ENCODE measurements at regions not wholly inside any gene's neighbourhood (a gene's known extent, or its start where the extent isn't known, plus 50 kb on each side); places are given as distances from the start of the nearest gene placed in this dataset.

DNA sequence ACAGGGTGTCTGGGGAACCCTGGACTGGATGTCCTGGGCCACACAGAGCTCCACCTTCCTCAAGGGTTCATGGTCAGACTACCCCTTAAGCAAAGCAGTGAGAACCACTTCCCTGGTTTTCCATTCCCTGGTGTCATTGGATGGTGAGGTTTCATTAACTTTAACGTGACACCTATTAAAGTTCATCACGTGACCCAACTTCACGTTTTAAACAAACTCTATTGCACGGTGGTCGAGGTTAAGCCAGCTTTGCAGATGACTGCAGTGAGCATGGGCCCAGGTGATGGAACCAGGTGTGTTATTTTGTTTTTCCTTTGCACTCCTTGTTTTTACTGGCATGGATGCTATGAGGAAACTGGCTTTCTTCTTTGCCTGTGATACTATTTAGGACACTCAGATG, 385.7 kb upstream of the IRX1 start (continued):
- no peak for TF ChIP-seq CUX1 (IDR thresholded peaks at IDR 0.05; ENCODE audit: insufficient replicate concordance, low read depth, low read length)
- no peak for TF ChIP-seq NFIC (IDR thresholded peaks at IDR 0.05; ENCODE audit: low read depth, low read length)
- no peak for TF ChIP-seq ZBED1 (IDR thresholded peaks at IDR 0.05; ENCODE audit: borderline replicate concordance)
- TF ChIP-seq POLR2AphosphoS5 (IDR thresholded peaks at IDR 0.05; ENCODE audit: low read length) = no peak
- no peak for TF ChIP-seq TBL1XR1 (IDR thresholded peaks at IDR 0.05; ENCODE audit: low read depth, low read length)
- TF ChIP-seq ATF7 (IDR thresholded peaks at IDR 0.05; ENCODE audit: low read depth) = no peak
- TF ChIP-seq ATF3 (IDR thresholded peaks at IDR 0.05; ENCODE audit: borderline replicate concordance, extremely low read depth, low read depth, low read length) = no peak
- TF ChIP-seq, protein P1, sequence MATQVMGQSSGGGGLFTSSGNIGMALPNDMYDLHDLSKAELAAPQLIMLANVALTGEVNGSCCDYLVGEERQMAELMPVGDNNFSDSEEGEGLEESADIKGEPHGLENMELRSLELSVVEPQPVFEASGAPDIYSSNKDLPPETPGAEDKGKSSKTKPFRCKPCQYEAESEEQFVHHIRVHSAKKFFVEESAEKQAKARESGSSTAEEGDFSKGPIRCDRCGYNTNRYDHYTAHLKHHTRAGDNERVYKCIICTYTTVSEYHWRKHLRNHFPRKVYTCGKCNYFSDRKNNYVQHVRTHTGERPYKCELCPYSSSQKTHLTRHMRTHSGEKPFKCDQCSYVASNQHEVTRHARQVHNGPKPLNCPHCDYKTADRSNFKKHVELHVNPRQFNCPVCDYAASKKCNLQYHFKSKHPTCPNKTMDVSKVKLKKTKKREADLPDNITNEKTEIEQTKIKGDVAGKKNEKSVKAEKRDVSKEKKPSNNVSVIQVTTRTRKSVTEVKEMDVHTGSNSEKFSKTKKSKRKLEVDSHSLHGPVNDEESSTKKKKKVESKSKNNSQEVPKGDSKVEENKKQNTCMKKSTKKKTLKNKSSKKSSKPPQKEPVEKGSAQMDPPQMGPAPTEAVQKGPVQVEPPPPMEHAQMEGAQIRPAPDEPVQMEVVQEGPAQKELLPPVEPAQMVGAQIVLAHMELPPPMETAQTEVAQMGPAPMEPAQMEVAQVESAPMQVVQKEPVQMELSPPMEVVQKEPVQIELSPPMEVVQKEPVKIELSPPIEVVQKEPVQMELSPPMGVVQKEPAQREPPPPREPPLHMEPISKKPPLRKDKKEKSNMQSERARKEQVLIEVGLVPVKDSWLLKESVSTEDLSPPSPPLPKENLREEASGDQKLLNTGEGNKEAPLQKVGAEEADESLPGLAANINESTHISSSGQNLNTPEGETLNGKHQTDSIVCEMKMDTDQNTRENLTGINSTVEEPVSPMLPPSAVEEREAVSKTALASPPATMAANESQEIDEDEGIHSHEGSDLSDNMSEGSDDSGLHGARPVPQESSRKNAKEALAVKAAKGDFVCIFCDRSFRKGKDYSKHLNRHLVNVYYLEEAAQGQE (IDR thresholded peaks at IDR 0.05; ENCODE audit: low read depth, low read length) = no peak
- TF ChIP-seq NR2C1 (IDR thresholded peaks at IDR 0.05) = no peak
